DOHH2 (cell line): ENCODE measurements at regions not wholly inside any gene's neighbourhood (a gene's known extent, or its start where the extent isn't known, plus 50 kb on each side); places are given as distances from the start of the nearest gene placed in this dataset.

ENCODE experiments used
- CTCF ChIP-seq: fragments of 200-600 bp; sonication (generic); IDR thresholded peaks from one replicate; pipeline ENCODE4 v1.5.1; 2014; ENCODE audit warnings: antibody characterized with exemption, mild to moderate bottlenecking, low read depth, low read length; ENCODE audit not compliant: poor library complexity, severe bottlenecking
- EZH2phosphoT487 ChIP-seq: fragments of 200-600 bp; sonication (generic); IDR thresholded peaks from 2 replicates; pipeline ENCODE4 v1.6.1; 2017; ENCODE audit warnings: borderline replicate concordance, mild to moderate bottlenecking, antibody characterized with exemption, low read length, moderate library complexity, mixed read lengths

DNA sequence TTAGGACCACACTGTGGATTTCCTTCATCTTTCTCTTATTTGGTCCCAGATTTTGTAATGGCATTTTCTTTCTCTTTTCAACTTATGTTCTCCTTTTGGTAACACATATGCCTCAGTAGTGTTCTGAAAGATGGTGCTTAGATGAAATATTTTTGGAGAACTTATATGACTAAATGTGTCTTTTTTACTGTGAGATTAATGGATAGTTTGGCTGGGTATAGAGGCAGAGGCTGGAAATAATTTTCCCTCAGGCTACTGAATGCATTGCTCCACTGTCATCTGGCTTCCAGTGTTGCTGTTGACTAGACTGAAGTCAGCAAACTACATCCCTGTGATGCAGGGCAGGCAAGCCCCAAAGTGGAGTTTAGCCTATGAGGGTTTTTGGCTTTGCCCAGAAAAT, 450.9 kb downstream of the DMAC1 start:
- TF ChIP-seq CTCF = no peak
- TF ChIP-seq EZH2phosphoT487 = no peak
